Endodermal cell (in vitro differentiated cells): ENCODE measurements at regions not wholly inside any gene's neighbourhood (a gene's known extent, or its start where the extent isn't known, plus 50 kb on each side); places are given as distances from the start of the nearest gene placed in this dataset.
A peak's percentile ranks its signal among the peaks of the same experiment; 100 is the strongest.

Source experiments
- DNase-seq: peaks from one replicate; pipeline ENCODE4 v3.0.0-alpha.2; 2017
- H3K27ac ChIP-seq: 2 replicates; pipeline ENCODE4 v1.5.1; 2013; ENCODE audit warnings: mild to moderate bottlenecking, low read depth, low read length, moderate library complexity
- H3K27me3 ChIP-seq: 2 replicates; pipeline ENCODE4 v1.6.1; 2013; ENCODE audit warnings: mild to moderate bottlenecking, low read length, moderate library complexity; ENCODE audit not compliant: insufficient read depth, control insufficient read depth, poor library complexity, severe bottlenecking
- H3K36me3 ChIP-seq: 2 replicates; pipeline ENCODE4 v1.7.0; 2013; ENCODE audit warnings: mild to moderate bottlenecking, low read length, moderate library complexity; ENCODE audit not compliant: control insufficient read depth, insufficient read depth
- H3K4me1 ChIP-seq: one replicate; pipeline ENCODE4 v1.7.0; 2013; ENCODE audit warnings: low read length; ENCODE audit not compliant: control insufficient read depth, insufficient read depth
- H3K4me3 ChIP-seq: 2 replicates; pipeline ENCODE4 v1.5.1; 2013; ENCODE audit warnings: mild to moderate bottlenecking, low read length, moderate library complexity
- H3K9ac ChIP-seq: 2 replicates; pipeline ENCODE4 v1.6.1; 2013; ENCODE audit warnings: mild to moderate bottlenecking, low read length, moderate library complexity; ENCODE audit not compliant: poor library complexity, severe bottlenecking; ENCODE audit errors: extremely low read depth
- H3K9me3 ChIP-seq: 2 replicates; pipeline ENCODE4 v1.6.1; 2013; ENCODE audit warnings: mild to moderate bottlenecking, low read length, moderate library complexity; ENCODE audit not compliant: control insufficient read depth
- H3K27ac Mint-ChIP-seq: 2 replicates; pipeline ENCODE4 v1.8.0; 2020; ENCODE audit warnings: mixed read lengths
- H3K27me3 Mint-ChIP-seq: 2 replicates; pipeline ENCODE4 v1.8.0; 2021; ENCODE audit warnings: mild to moderate bottlenecking, mixed read lengths; ENCODE audit not compliant: insufficient read depth
- H3K36me3 Mint-ChIP-seq: 2 replicates; pipeline ENCODE4 v1.8.0; 2020; ENCODE audit warnings: low read depth, mixed read lengths
- H3K4me1 Mint-ChIP-seq: 2 replicates; pipeline ENCODE4 v1.8.0; 2020; ENCODE audit warnings: mixed read lengths
- H3K4me3 Mint-ChIP-seq: 2 replicates; pipeline ENCODE4 v1.8.0; 2020; ENCODE audit warnings: mild to moderate bottlenecking, moderate library complexity, mixed read lengths
- H3K9me3 Mint-ChIP-seq: 2 replicates; pipeline ENCODE4 v1.8.0; 2020; ENCODE audit warnings: mild to moderate bottlenecking, mixed read lengths
- CTCF ChIP-seq: fragments of 200-600 bp; sonication (generic); conservative IDR thresholded peaks from 2 replicates; pipeline ENCODE4 v1.5.0; 2021; ENCODE audit warnings: antibody characterized with exemption, mild to moderate bottlenecking
- WGBS, 2 experiments: methylation state at CpG; one replicate each; pipeline versions ENCODE4 v1.1.5 to v1.1.7; 2013; ENCODE audit warnings: missing lambda C conversion rate in 2 of 2, mixed read lengths in 1 of 2; ENCODE audit not compliant: insufficient coverage in 1 of 2, insufficient read length in 1 of 2; 5-methylcytosine and 5-hydroxymethylcytosine counted together

GRCh38 chr1:83547901-83548300 lies 451.0 kb downstream of the TTLL7 start:
- H3K9me3 Mint-ChIP-seq: no peaks in the 10 kb centered on the region
- no peak for TF ChIP-seq CTCF
- H3K4me1 Mint-ChIP-seq: peaks cover 32% of the 10 kb centered on the region
- no peaks in the 10 kb centered on the region for H3K36me3 ChIP-seq
- H3K4me3 ChIP-seq: no peak overlapping the region
- no peaks in the 10 kb centered on the region for H3K27me3 ChIP-seq
- peak overlapping the region; percentile 18 for H3K27ac Mint-ChIP-seq
- H3K9me3 ChIP-seq: no peaks in the 10 kb centered on the region
- H3K27me3 Mint-ChIP-seq: peaks cover 7% of the 10 kb centered on the region
- DNase-seq: no peak
- no peak overlapping the region for H3K4me3 Mint-ChIP-seq
- H3K27ac ChIP-seq: no peak overlapping the region
- H3K9ac ChIP-seq: no peak overlapping the region
- H3K36me3 Mint-ChIP-seq: no peaks in the 10 kb centered on the region
- H3K4me1 ChIP-seq: peaks cover 8% of the 10 kb centered on the region
- WGBS, 2 experiments: 88 to 100% methylated on average over 3 to 6 of the region's 6 CpGs

- Histone ChIP-seq H3K27ac (no peak overlapping the region), H3K36me3 (no peaks in the 10 kb centered on the region), H3K27me3 (no peaks in the 10 kb centered on the region), H3K9me3 (no peaks in the 10 kb centered on the region), H3K4me3 (no peak overlapping the region), H3K4me1 (peaks cover 8% of the 10 kb centered on the region), H3K9ac (no peak overlapping the region)
- H3K4me3 Mint-ChIP-seq: no peak overlapping the region
- WGBS, 2 experiments: 93% methylated on average over 1 of the region's 1 CpG; no CpG with 5 or more reads in 1 of the 2 experiments
- TF ChIP-seq CTCF: no peak
- no peaks in the 10 kb centered on the region for H3K36me3 Mint-ChIP-seq
- peaks cover 32% of the 10 kb centered on the region for H3K4me1 Mint-ChIP-seq
- H3K27me3 Mint-ChIP-seq: peaks cover 4% of the 10 kb centered on the region
- H3K9me3 Mint-ChIP-seq: no peaks in the 10 kb centered on the region
- no peak for DNase-seq
- no peak overlapping the region for H3K27ac Mint-ChIP-seq
Observed at GRCh38 chr1:83546874-83547273, 452.1 kb downstream of the TTLL7 start.

GRCh38 chr1:83545066-83545862 lies 453.7 kb downstream of the TTLL7 start:
- no peak overlapping the region for H3K9ac ChIP-seq
- Mint-ChIP-seq H3K36me3 (no peaks in the 10 kb centered on the region), H3K27ac (no peak overlapping the region), H3K27me3 (no peaks in the 10 kb centered on the region), H3K4me3 (no peak overlapping the region), H3K4me1 (peaks cover 29% of the 10 kb centered on the region), H3K9me3 (no peaks in the 10 kb centered on the region)
- H3K4me1 ChIP-seq: peaks cover 8% of the 10 kb centered on the region
- no peaks in the 10 kb centered on the region for H3K27me3 ChIP-seq
- H3K9me3 ChIP-seq: no peaks in the 10 kb centered on the region
- H3K27ac ChIP-seq: no peak overlapping the region
- WGBS, 2 experiments: 94 to 98% methylated on average over 5 of the region's 5 CpGs
- TF ChIP-seq CTCF: peak; percentile 77
- H3K4me3 ChIP-seq: no peak overlapping the region
- no peaks in the 10 kb centered on the region for H3K36me3 ChIP-seq
- peak; percentile 55 for DNase-seq
